Fibroblast of lung (primary cell): ENCODE measurements at regions not wholly inside any gene's neighbourhood (a gene's known extent, or its start where the extent isn't known, plus 50 kb on each side); places are given as distances from the start of the nearest gene placed in this dataset.

ENCODE experiments used
- DNase-seq, 2 donors: peaks; one replicate each; pipeline versions ENCODE4 v3.0.0 to v3.0.0-alpha.2; 2010; ENCODE audit warnings: low read depth in 2 of 2
- H2AFZ ChIP-seq: 2 replicates; pipeline ENCODE4 v1.5.1; 2012; ENCODE audit warnings: low read length, control low read depth, inconsistent platforms
- H3K27ac ChIP-seq: 2 replicates; pipeline ENCODE4 v1.5.1; 2011; ENCODE audit warnings: low read length, control low read depth; ENCODE audit not compliant: insufficient read depth
- H3K27me3 ChIP-seq: 2 replicates; pipeline ENCODE4 v1.5.1; 2011; ENCODE audit warnings: mild to moderate bottlenecking, low read length; ENCODE audit not compliant: control insufficient read depth, insufficient read depth
- H3K36me3 ChIP-seq: 2 replicates; pipeline ENCODE4 v1.5.1; 2011; ENCODE audit warnings: low read length; ENCODE audit not compliant: control insufficient read depth, insufficient read depth
- H3K4me1 ChIP-seq: 2 replicates; pipeline ENCODE4 v1.5.1; 2011; ENCODE audit warnings: low read length; ENCODE audit not compliant: control insufficient read depth, insufficient read depth; ENCODE audit errors: extremely low read depth
- H3K4me2 ChIP-seq: 2 replicates; pipeline ENCODE4 v1.5.1; 2011; ENCODE audit warnings: low read length, control low read depth; ENCODE audit not compliant: insufficient read depth; ENCODE audit errors: extremely low read depth
- H3K4me3 ChIP-seq, 4 experiments: fragments of 200-600 bp in 1 of 4; sonication (generic) in 1 of 4; replicated peaks in 1 of 4; 2 replicates each; pipeline ENCODE4 v1.5.1; 2011 to 2016; ENCODE audit warnings: low read length in 4 of 4, low read depth in 3 of 4, mild to moderate bottlenecking in 3 of 4, control low read depth in 2 of 4, inconsistent platforms in 1 of 4, mixed read lengths in 1 of 4; ENCODE audit not compliant: insufficient read depth in 1 of 4; ENCODE audit errors: control extremely low read depth in 1 of 4
- H3K79me2 ChIP-seq: 2 replicates; pipeline ENCODE4 v1.5.1; 2012; ENCODE audit warnings: mild to moderate bottlenecking, low read length, inconsistent platforms; ENCODE audit not compliant: control insufficient read depth, insufficient read depth
- H3K9ac ChIP-seq: 2 replicates; pipeline ENCODE4 v1.5.1; 2011; ENCODE audit warnings: mild to moderate bottlenecking, low read length, control low read depth; ENCODE audit not compliant: insufficient read depth
- H3K9me3 ChIP-seq: 2 replicates; pipeline ENCODE4 v1.5.1; 2012; ENCODE audit warnings: low read depth, low read length; ENCODE audit not compliant: control insufficient read depth, insufficient read depth
- H4K20me1 ChIP-seq: 2 replicates; pipeline ENCODE4 v1.5.1; 2011; ENCODE audit warnings: low read length; ENCODE audit not compliant: control insufficient read depth, insufficient read depth; ENCODE audit errors: extremely low read depth
- EZH2 ChIP-seq: IDR thresholded peaks from 2 replicates; pipeline ENCODE4 v1.5.1; 2012; ENCODE audit warnings: low read length, control low read depth, mild to moderate bottlenecking; ENCODE audit errors: missing control alignments
- TF ChIP-seq, protein P1 (sequence below), 2 donors: IDR thresholded peaks in 1 of 2; conservative IDR thresholded peaks in 1 of 2; 1 replicate in 1 of 2; 2 replicates in 1 of 2; pipeline ENCODE4 v1.5.1; 2011 to 2012; ENCODE audit warnings: low read length in 2 of 2, control low read depth in 1 of 2, inconsistent platforms in 1 of 2, low read depth in 1 of 2, mild to moderate bottlenecking in 1 of 2

DNA sequence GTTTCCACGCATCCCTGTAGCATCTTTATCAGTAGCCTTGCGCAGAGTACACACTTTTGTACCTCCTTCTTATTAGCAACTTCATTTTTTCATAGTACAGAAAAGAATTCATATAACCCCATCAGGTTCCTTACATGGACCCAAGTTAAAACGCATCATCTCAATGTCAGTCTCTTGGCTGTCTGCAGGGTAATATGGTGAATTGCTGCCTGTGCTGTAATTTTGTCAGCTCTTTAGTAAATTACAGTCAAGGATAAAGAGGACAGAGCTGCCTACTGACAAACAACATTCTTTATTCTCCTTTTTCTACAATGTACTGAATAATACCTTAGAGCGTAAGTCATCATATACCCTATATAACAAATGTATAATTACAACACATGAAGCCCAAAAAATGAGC lies 222.5 kb downstream of the MRPL39 start:
- no peak overlapping the region for H3K4me3 ChIP-seq
- no peaks in the 10 kb centered on the region for H4K20me1 ChIP-seq
- TF ChIP-seq, protein P1, sequence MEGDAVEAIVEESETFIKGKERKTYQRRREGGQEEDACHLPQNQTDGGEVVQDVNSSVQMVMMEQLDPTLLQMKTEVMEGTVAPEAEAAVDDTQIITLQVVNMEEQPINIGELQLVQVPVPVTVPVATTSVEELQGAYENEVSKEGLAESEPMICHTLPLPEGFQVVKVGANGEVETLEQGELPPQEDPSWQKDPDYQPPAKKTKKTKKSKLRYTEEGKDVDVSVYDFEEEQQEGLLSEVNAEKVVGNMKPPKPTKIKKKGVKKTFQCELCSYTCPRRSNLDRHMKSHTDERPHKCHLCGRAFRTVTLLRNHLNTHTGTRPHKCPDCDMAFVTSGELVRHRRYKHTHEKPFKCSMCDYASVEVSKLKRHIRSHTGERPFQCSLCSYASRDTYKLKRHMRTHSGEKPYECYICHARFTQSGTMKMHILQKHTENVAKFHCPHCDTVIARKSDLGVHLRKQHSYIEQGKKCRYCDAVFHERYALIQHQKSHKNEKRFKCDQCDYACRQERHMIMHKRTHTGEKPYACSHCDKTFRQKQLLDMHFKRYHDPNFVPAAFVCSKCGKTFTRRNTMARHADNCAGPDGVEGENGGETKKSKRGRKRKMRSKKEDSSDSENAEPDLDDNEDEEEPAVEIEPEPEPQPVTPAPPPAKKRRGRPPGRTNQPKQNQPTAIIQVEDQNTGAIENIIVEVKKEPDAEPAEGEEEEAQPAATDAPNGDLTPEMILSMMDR (conservative IDR thresholded peaks at IDR 0.05 in 1 of 2, IDR thresholded peaks at IDR 0.05 in 1 of 2; ENCODE audit: low read depth in 1 of 2, low read length in 2 of 2): no peak
- TF ChIP-seq EZH2: no peak
- no peaks in the 10 kb centered on the region for H3K9me3 ChIP-seq
- H3K4me1 ChIP-seq: peaks cover 3% of the 10 kb centered on the region
- H3K27ac ChIP-seq: no peak overlapping the region
- H3K27me3 ChIP-seq: no peaks in the 10 kb centered on the region
- H3K9ac ChIP-seq: no peak overlapping the region
- no peak overlapping the region for H2AFZ ChIP-seq
- no peak for DNase-seq
- H3K4me2 ChIP-seq: no peak overlapping the region
- H3K36me3 ChIP-seq: no peaks in the 10 kb centered on the region
- peaks cover 4% of the 10 kb centered on the region for H3K79me2 ChIP-seq

DNA sequence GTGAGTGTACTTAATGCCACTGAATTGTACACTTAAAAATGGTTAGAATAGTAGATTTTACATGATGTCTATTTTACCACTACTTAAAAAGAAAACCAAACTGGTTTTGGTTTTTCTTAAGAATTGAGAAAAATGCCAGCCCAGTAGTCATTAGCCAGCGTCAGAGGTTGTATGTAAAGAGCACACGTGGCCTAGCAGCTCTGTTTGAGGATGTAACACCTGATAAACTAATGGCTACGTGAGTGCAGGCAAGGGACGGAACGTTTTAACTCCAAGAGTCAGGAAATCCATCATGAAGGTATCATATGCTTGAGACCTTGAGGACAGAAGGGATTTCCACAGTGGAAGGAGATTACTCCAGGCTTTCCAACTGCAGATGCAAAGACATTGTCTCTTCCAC lies 223.7 kb downstream of the MRPL39 start:
- no peaks in the 10 kb centered on the region for H4K20me1 ChIP-seq
- no peak overlapping the region for H3K4me2 ChIP-seq
- H3K27ac ChIP-seq: no peak overlapping the region
- no peak overlapping the region for H2AFZ ChIP-seq
- H3K36me3 ChIP-seq: no peaks in the 10 kb centered on the region
- no peak overlapping the region for H3K4me3 ChIP-seq
- no peaks in the 10 kb centered on the region for H3K9me3 ChIP-seq
- H3K9ac ChIP-seq: no peak overlapping the region
- DNase-seq: no peak
- peaks cover 4% of the 10 kb centered on the region for H3K79me2 ChIP-seq
- H3K4me1 ChIP-seq: peaks cover 3% of the 10 kb centered on the region
- TF ChIP-seq, protein P1 (conservative IDR thresholded peaks at IDR 0.05 in 1 of 2, IDR thresholded peaks at IDR 0.05 in 1 of 2; ENCODE audit: low read depth in 1 of 2, low read length in 2 of 2): no peak
- TF ChIP-seq EZH2: no peak
- H3K27me3 ChIP-seq: no peaks in the 10 kb centered on the region

DNA sequence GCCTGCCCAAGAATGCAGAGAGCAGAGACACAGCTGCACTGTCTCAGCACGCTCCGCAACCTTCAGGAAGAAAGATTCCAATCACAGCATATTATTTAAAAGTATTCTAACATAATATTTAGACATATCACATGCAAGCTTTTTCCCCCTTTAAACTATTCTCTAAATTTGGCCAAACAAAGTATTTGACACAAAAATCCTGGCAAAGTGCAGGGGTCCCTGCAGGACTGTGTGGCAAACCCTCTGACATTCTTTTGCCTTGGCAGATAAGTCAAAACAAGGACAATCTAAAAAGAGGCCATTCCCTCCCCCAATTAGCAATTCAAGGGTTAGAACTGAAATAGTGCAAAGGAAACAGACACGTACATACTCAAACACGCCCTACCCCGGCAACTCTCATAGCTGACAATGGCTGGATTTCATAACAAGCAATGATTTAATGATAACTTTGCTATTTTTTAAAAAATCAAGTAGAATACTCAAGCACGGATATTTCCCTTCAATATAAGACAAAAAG lies 225.3 kb downstream of the MRPL39 start:
- Histone ChIP-seq H3K79me2 (peaks cover 4% of the 10 kb centered on the region), H3K4me2 (no peak overlapping the region), H3K9me3 (no peaks in the 10 kb centered on the region), H3K27me3 (no peaks in the 10 kb centered on the region), H2AFZ (no peak overlapping the region), H3K4me1 (peaks cover 3% of the 10 kb centered on the region), H4K20me1 (no peaks in the 10 kb centered on the region), H3K27ac (no peak overlapping the region), H3K4me3 (no peak overlapping the region), H3K9ac (no peak overlapping the region), H3K36me3 (no peaks in the 10 kb centered on the region)
- TF ChIP-seq, protein P1 (conservative IDR thresholded peaks at IDR 0.05 in 1 of 2, IDR thresholded peaks at IDR 0.05 in 1 of 2; ENCODE audit: low read depth in 1 of 2, low read length in 2 of 2): no peak
- no peak for TF ChIP-seq EZH2
- DNase-seq: peak in 1 of 2 donors; percentile 47
